ENCODE measurements at regions not wholly inside any gene's neighbourhood (a gene's known extent, or its start where the extent isn't known, plus 50 kb on each side); places are given as distances from the start of the nearest gene placed in this dataset.
"Not testable (repeated sequence)": the region's sequence is repeated elsewhere in the genome, so short reads cannot be mapped to it uniquely, and the experiment has no call there.

DNA sequence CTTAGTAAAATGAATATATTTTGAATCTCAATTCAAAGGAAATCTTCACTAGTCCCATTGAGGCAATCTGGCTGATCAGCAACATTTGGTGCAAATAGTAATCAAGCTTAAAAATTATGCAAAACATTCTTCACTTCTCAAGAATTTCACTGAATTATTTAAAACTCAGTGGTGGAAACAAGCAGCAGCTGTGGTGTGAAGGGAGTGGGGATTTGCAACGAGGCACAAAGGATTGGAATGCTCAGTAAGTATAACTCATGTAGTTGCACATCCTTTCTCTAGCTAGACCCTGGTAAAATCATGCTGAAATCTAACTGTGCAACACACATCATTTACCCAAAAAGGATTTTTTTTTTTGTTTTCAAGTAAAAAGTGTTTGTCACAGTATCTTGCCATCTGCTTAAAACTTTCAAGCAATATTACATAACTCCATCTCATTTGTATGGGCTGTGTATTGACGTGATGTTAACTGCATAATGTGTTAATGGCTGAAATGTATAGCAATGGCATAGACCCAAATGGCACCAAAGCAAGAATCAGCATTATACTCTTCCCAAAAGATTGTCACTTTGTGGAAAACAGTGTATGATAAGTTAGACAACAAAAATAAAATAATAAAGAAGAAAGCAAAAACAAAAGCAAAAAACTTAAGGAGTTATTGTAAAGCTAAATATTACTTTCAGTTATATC, 816.6 kb downstream of the EPHA3 start:
- Mint-ChIP-seq H3K36me3 (no peaks in the 10 kb centered on the region), H3K27me3 (no peaks in the 10 kb centered on the region), H3K4me3 (no peak overlapping the region), H3K27ac (no peak overlapping the region), H3K9me3 (peaks cover 0 to 17% (median 3%) of the 10 kb centered on the region in 9 donors), H3K4me1 (no peaks in the 10 kb centered on the region)
- POLR2A ChIA-PET, result no interaction called here
- DNase-seq (no peak), ATAC-seq (no peak)

DNA sequence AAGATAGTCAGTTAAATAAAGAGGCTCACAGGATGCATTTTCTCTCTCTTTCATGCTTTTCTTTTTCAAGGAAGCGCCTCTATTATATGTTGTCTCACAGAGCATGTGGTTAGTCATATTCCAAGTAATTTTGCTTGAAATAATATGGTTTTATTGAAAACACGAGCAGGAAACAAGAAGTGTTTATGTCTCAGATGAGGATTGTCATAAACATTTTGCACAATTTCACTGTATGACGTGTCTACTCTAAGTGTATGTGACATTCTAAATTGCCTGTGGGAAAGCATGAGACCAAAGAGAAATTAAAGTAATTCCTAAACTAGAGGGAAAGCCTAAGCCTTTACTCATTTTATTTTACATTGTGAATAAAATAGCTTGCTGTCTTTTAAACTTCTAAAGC, 818.6 kb downstream of the EPHA3 start:
- Mint-ChIP-seq H3K9me3 (peaks cover 0 to 19% (median 3%) of the 10 kb centered on the region in 9 donors), H3K36me3 (no peaks in the 10 kb centered on the region), H3K4me1 (no peaks in the 10 kb centered on the region), H3K27ac (no peak overlapping the region), H3K4me3 (no peak overlapping the region), H3K27me3 (no peaks in the 10 kb centered on the region)
- DNase-seq (no peak), ATAC-seq (no peak)
- POLR2A ChIA-PET, result no interaction called here

DNA sequence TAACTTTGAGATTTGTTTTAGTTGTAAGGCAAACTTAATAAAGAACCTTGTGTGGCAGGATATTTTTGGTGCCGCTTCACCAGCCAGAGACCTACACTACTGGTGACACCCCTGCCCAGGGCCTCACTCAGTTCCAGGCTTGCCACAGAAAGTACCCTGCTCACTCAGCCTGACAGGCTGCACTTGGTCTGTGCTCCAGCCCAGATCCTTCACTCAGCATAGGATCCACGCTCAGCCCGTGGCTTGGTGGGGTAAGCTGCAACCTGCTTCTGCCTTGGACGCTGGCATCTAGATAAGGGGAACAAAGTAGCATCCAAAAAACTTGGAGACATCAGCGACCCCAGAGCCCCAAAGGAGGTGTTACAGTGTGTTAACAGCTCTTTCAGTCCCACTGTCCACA, 825.5 kb downstream of the EPHA3 start:
- peaks cover 0 to 33% (median 3%) of the 10 kb centered on the region in 9 donors for H3K9me3 Mint-ChIP-seq
- H3K27me3 Mint-ChIP-seq, result no peaks in the 10 kb centered on the region
- DNase-seq, result no peak
- no peaks in the 10 kb centered on the region for H3K36me3 Mint-ChIP-seq
- no peak for ATAC-seq
- no peak overlapping the region for H3K27ac Mint-ChIP-seq
- no peaks in the 10 kb centered on the region for H3K4me1 Mint-ChIP-seq
- H3K4me3 Mint-ChIP-seq, result no peak overlapping the region
- POLR2A ChIA-PET, result no interaction called here

GRCh38 chr3:89944461-89944860, 837.0 kb downstream of the EPHA3 start:
- H3K4me1 Mint-ChIP-seq, H3K27ac Mint-ChIP-seq, H3K4me3 Mint-ChIP-seq, ATAC-seq, POLR2A ChIA-PET, DNase-seq, H3K36me3 Mint-ChIP-seq, H3K27me3 Mint-ChIP-seq: not testable (repeated sequence)
- peaks cover 2 to 35% (median 10%) of the 10 kb centered on the region in 9 donors for H3K9me3 Mint-ChIP-seq

- no peaks in the 10 kb centered on the region for H3K27me3 Mint-ChIP-seq
- DNase-seq, result no peak
- no peak for ATAC-seq
- H3K27ac Mint-ChIP-seq, result no peak overlapping the region
- POLR2A ChIA-PET, result no interaction called here
- H3K4me1 Mint-ChIP-seq, result no peaks in the 10 kb centered on the region
- H3K4me3 Mint-ChIP-seq, result no peak overlapping the region
- H3K9me3 Mint-ChIP-seq, result peaks cover under 1 to 32% (median 8%) of the 10 kb centered on the region in 9 donors
- H3K36me3 Mint-ChIP-seq, result peaks cover 0 to 5% (median 0%) of the 10 kb centered on the region in 3 donors
Measured at GRCh38 chr3:89946884-89947283, 839.5 kb downstream of the EPHA3 start.

DNA sequence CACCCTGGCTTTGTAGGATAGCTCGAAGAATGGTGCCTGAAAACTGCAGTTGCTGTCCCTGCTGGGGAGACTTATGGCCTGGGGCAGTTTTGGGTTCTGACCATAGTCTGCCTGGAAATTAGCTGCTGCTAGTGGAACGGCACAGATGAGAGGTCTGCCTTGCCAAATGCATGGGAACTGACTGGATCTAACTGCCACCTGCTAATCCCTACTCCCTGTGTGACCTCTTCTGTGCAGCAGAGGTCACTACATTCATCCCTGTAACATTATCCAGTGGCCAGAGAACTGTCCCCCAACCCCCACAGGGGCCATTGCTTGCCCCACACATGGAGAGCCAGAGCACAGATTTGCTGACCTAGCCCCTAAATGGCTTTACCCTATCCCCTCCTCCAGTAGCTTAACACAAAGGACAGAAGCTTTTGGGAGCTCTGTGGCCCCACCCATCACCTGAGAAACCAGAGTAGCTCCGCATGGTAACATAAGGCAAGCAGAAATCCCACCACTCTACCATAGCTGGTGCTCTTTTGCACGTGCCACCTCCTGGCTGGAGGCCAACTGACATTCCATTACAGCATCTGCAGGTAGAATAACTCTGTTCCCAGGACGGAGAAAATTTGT, 840.0 kb downstream of the EPHA3 start:
- DNase-seq (no peak), ATAC-seq (no peak)
- H3K9me3 Mint-ChIP-seq, result peaks cover under 1 to 27% (median 6%) of the 10 kb centered on the region in 9 donors
- H3K27me3 Mint-ChIP-seq, result no peaks in the 10 kb centered on the region
- H3K27ac Mint-ChIP-seq, result no peak overlapping the region
- no peak overlapping the region for H3K4me3 Mint-ChIP-seq
- no peaks in the 10 kb centered on the region for H3K36me3 Mint-ChIP-seq
- no peaks in the 10 kb centered on the region for H3K4me1 Mint-ChIP-seq
- POLR2A ChIA-PET, result no interaction called here

- no peak for DNase-seq
- H3K4me3 Mint-ChIP-seq, result no peak overlapping the region
- no peaks in the 10 kb centered on the region for H3K27me3 Mint-ChIP-seq
- no peak overlapping the region for H3K27ac Mint-ChIP-seq
- H3K36me3 Mint-ChIP-seq, result no peaks in the 10 kb centered on the region
- peaks cover 0 to 27% (median 6%) of the 10 kb centered on the region in 9 donors for H3K9me3 Mint-ChIP-seq
- no peak for ATAC-seq
- POLR2A ChIA-PET, result no interaction called here
- no peaks in the 10 kb centered on the region for H3K4me1 Mint-ChIP-seq
Measured at GRCh38 chr3:89948008-89948407, 840.6 kb downstream of the EPHA3 start.

DNA sequence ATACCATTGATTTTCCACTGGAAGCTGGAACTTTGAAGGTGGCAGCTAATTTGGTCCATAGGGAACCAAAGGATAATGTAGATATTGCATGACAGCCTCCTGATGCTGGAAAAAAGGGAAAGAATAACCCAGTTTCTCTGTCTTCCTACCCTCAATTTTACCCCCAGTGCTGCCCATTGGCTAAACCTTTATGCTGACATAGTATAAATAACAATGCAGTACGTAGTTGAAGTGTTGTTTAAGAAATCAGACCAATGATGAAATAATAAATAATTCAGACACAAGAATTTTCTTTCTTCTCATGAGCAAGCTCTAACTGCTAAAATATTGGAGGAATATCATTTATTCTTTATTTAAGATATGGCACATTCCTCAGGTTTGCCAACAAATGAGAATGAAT, 843.4 kb downstream of the EPHA3 start:
- Mint-ChIP-seq H3K27me3 (no peaks in the 10 kb centered on the region), H3K4me1 (no peaks in the 10 kb centered on the region), H3K36me3 (no peaks in the 10 kb centered on the region), H3K9me3 (peaks cover under 1 to 19% (median 7%) of the 10 kb centered on the region in 9 donors), H3K4me3 (no peak overlapping the region), H3K27ac (no peak overlapping the region)
- POLR2A ChIA-PET, result no interaction called here
- no peak for ATAC-seq
- no peak for DNase-seq

GRCh38 chr3:89954137-89954536, 846.7 kb downstream of the EPHA3 start:
- Mint-ChIP-seq H3K4me3 (no peak overlapping the region), H3K27me3 (no peaks in the 10 kb centered on the region), H3K9me3 (peaks cover 0 to 21% (median 5%) of the 10 kb centered on the region in 9 donors), H3K36me3 (no peaks in the 10 kb centered on the region), H3K4me1 (no peaks in the 10 kb centered on the region), H3K27ac (no peak overlapping the region)
- ATAC-seq (no peak), DNase-seq (no peak)
- POLR2A ChIA-PET, result interaction anchor here (0.7 kb wide), 1 partner anchor 29 kb away, joined by 4 read pairs; no protein-coding TSS in a partner anchor

DNA sequence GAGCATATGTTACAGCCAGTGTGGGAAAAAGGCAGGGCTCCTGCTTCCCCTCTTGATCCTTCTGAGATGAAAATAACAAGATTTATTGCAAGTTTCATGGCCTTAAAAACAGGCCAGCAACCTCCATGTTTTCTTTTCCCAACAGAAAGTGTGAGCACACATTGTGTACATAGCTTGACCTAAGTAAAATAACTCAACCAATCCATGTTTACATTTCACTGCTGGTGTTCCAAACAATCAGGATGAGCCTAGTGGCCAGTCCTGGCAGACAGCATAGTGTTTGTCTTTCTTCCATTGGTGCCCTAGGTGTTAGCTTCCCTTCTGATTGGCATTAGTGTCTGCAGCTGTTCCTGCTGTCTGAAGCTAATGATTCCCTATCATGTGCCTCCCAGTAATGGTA, 847.7 kb downstream of the EPHA3 start:
- Mint-ChIP-seq H3K36me3 (no peaks in the 10 kb centered on the region), H3K4me1 (no peaks in the 10 kb centered on the region), H3K4me3 (no peak overlapping the region), H3K9me3 (peaks cover 0 to 21% (median 5%) of the 10 kb centered on the region in 9 donors), H3K27me3 (no peaks in the 10 kb centered on the region), H3K27ac (no peak overlapping the region)
- ATAC-seq (no peak), DNase-seq (no peak)
- POLR2A ChIA-PET, result no interaction called here

DNA sequence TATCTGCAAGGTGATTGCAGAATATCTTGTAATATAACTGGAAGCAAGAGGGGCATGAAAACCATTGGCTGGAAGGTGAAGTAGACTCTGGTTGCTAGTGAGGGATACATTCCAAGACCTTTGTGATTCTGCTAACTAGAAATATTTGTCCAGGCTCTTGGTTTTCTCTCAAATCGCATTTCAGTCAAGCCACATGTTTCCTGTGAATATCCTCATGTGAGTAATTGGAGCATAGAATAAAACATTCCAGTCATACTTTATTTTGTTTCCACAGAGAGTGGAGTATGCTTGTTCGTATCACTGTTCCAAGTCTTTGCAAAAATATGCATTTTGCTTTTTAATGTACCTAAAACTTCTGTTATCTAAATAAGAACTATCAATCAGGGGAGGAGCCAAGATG, 850.0 kb downstream of the EPHA3 start:
- POLR2A ChIA-PET, result no interaction called here
- no peaks in the 10 kb centered on the region for H3K4me1 Mint-ChIP-seq
- H3K27ac Mint-ChIP-seq, result no peak overlapping the region
- peaks cover 0 to 16% (median 5%) of the 10 kb centered on the region in 9 donors for H3K9me3 Mint-ChIP-seq
- no peaks in the 10 kb centered on the region for H3K27me3 Mint-ChIP-seq
- ATAC-seq (no peak), DNase-seq (no peak)
- no peak overlapping the region for H3K4me3 Mint-ChIP-seq
- H3K36me3 Mint-ChIP-seq, result no peaks in the 10 kb centered on the region

DNA sequence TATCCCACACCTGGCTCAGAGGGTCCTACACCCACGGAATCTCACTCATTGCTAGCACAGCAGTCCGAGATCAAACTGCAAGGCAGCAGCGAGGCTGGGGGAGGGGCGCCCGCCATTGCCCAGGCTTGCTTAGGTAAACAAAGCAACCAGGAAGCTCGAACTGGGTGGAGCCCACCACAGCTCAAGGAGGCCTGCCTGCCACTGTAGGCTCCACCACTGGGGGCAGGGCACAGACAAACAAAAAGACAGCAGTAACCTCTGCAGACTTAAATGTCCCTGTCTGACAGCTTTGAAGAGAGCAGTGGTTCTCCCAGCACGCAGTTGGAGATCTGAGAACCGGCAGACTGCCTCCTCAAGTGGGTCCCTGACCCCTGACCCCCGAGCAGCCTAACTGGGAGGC, 850.7 kb downstream of the EPHA3 start:
- H3K4me1 Mint-ChIP-seq, H3K27me3 Mint-ChIP-seq, POLR2A ChIA-PET, H3K36me3 Mint-ChIP-seq, DNase-seq, H3K27ac Mint-ChIP-seq, ATAC-seq, H3K4me3 Mint-ChIP-seq: not testable (repeated sequence)
- H3K9me3 Mint-ChIP-seq, result peaks cover 0 to 16% (median 5%) of the 10 kb centered on the region in 9 donors

- no peaks in the 10 kb centered on the region for H3K4me1 Mint-ChIP-seq
- peaks cover 0 to 4% (median 0%) of the 10 kb centered on the region in 3 donors for H3K36me3 Mint-ChIP-seq
- no peak for ATAC-seq
- no peak overlapping the region for H3K27ac Mint-ChIP-seq
- peaks cover 3 to 30% (median 14%) of the 10 kb centered on the region in 9 donors for H3K9me3 Mint-ChIP-seq
- no peaks in the 10 kb centered on the region for H3K27me3 Mint-ChIP-seq
- no peak for DNase-seq
- no peak overlapping the region for H3K4me3 Mint-ChIP-seq
- POLR2A ChIA-PET, result no interaction called here
Measured at GRCh38 chr3:89964347-89964746, 856.9 kb downstream of the EPHA3 start.
